Glutamatergic neuron (in vitro differentiated cells): ENCODE measurements at regions not wholly inside any gene's neighbourhood (a gene's known extent, or its start where the extent isn't known, plus 50 kb on each side); places are given as distances from the start of the nearest gene placed in this dataset.
A peak's percentile ranks its signal among the peaks of the same experiment; 100 is the strongest.
"Not testable (repeated sequence)": the region's sequence is repeated elsewhere in the genome, so short reads cannot be mapped to it uniquely, and the experiment has no call there.

Experiments
- DNase-seq: peaks from one replicate; pipeline ENCODE4 v3.0.0; 2022
- H3K27ac Mint-ChIP-seq: one replicate; pipeline ENCODE4 v1.8.0; 2020; ENCODE audit warnings: mild to moderate bottlenecking, mixed read lengths, inconsistent platforms; ENCODE audit not compliant: unreplicated experiment
- H3K27me3 Mint-ChIP-seq: one replicate; pipeline ENCODE4 v1.8.0; 2020; ENCODE audit warnings: mild to moderate bottlenecking, moderate library complexity, mixed read lengths, inconsistent platforms; ENCODE audit not compliant: unreplicated experiment
- H3K36me3 Mint-ChIP-seq: one replicate; pipeline ENCODE4 v1.8.0; 2020; ENCODE audit warnings: mild to moderate bottlenecking, mixed read lengths, inconsistent platforms; ENCODE audit not compliant: unreplicated experiment
- H3K4me1 Mint-ChIP-seq: one replicate; pipeline ENCODE4 v1.8.0; 2020; ENCODE audit warnings: mild to moderate bottlenecking, low read depth, mixed read lengths, inconsistent platforms; ENCODE audit not compliant: unreplicated experiment
- H3K4me3 Mint-ChIP-seq: one replicate; pipeline ENCODE4 v1.8.0; 2020; ENCODE audit warnings: mild to moderate bottlenecking, mixed read lengths, inconsistent platforms; ENCODE audit not compliant: unreplicated experiment
- H3K9me3 Mint-ChIP-seq: one replicate; pipeline ENCODE4 v1.8.0; 2020; ENCODE audit warnings: mild to moderate bottlenecking, moderate library complexity, mixed read lengths, inconsistent platforms; ENCODE audit not compliant: unreplicated experiment

GRCh38 chr16:29173371-29174305, 188.8 kb downstream of the LAT start:
- peaks cover 32% of the 10 kb centered on the region for H3K9me3 Mint-ChIP-seq
- not testable (repeated sequence) for H3K4me3 Mint-ChIP-seq, DNase-seq, H3K27ac Mint-ChIP-seq
- peaks cover 19% of the 10 kb centered on the region for H3K36me3 Mint-ChIP-seq
- H3K4me1 Mint-ChIP-seq, result peaks cover 34% of the 10 kb centered on the region
- H3K27me3 Mint-ChIP-seq, result peaks cover 33% of the 10 kb centered on the region

GRCh38 chr16:29172098-29172724, 187.4 kb downstream of the LAT start:
- Mint-ChIP-seq H3K27me3 (peaks cover 25% of the 10 kb centered on the region), H3K36me3 (peaks cover 19% of the 10 kb centered on the region), H3K4me1 (peaks cover 22% of the 10 kb centered on the region), H3K9me3 (peaks cover 22% of the 10 kb centered on the region)
- not testable (repeated sequence) for H3K4me3 Mint-ChIP-seq, DNase-seq, H3K27ac Mint-ChIP-seq

GRCh38 chr16:29171296-29171695, 186.4 kb downstream of the LAT start:
- peak overlapping the region; percentile 99 for H3K27ac Mint-ChIP-seq
- not testable (repeated sequence) for DNase-seq
- H3K4me3 Mint-ChIP-seq, result peak overlapping the region; percentile 75
- H3K9me3 Mint-ChIP-seq, result peaks cover 22% of the 10 kb centered on the region
- H3K27me3 Mint-ChIP-seq, result peaks cover 24% of the 10 kb centered on the region
- peaks cover 19% of the 10 kb centered on the region for H3K36me3 Mint-ChIP-seq
- peaks cover 21% of the 10 kb centered on the region for H3K4me1 Mint-ChIP-seq

- Mint-ChIP-seq H3K9me3 (peaks cover 20% of the 10 kb centered on the region), H3K27me3 (peaks cover 24% of the 10 kb centered on the region), H3K4me1 (peaks cover 18% of the 10 kb centered on the region), H3K27ac (peak overlapping the region; percentile 99), H3K4me3 (peak overlapping the region; percentile 75), H3K36me3 (peaks cover 19% of the 10 kb centered on the region)
- peak; percentile 55 for DNase-seq
These were observed 185.7 kb downstream of the LAT start for GRCh38 chr16:29170393-29171119.

- DNase-seq, H3K4me3 Mint-ChIP-seq: not testable (repeated sequence)
These were observed 184.6 kb downstream of the LAT start for GRCh38 chr16:29169295-29169994.

GRCh38 chr16:29168515-29169259, 183.8 kb downstream of the LAT start:
- peaks cover 18% of the 10 kb centered on the region for H3K9me3 Mint-ChIP-seq
- DNase-seq, H3K27ac Mint-ChIP-seq, H3K4me3 Mint-ChIP-seq: not testable (repeated sequence)
- H3K27me3 Mint-ChIP-seq, result peaks cover 21% of the 10 kb centered on the region
- peaks cover 15% of the 10 kb centered on the region for H3K36me3 Mint-ChIP-seq
- peaks cover 13% of the 10 kb centered on the region for H3K4me1 Mint-ChIP-seq

More at GRCh38 chr16:29169295-29169994, 184.6 kb downstream of the LAT start:
- Mint-ChIP-seq H3K27me3 (peaks cover 23% of the 10 kb centered on the region), H3K9me3 (peaks cover 18% of the 10 kb centered on the region), H3K27ac (peak overlapping the region; percentile 99), H3K4me1 (peaks cover 13% of the 10 kb centered on the region), H3K36me3 (peaks cover 19% of the 10 kb centered on the region)

GRCh38 chr16:29164442-29165089, 179.7 kb downstream of the LAT start:
- not testable (repeated sequence) for DNase-seq, H3K36me3 Mint-ChIP-seq, H3K4me1 Mint-ChIP-seq, H3K9me3 Mint-ChIP-seq, H3K4me3 Mint-ChIP-seq, H3K27me3 Mint-ChIP-seq, H3K27ac Mint-ChIP-seq

GRCh38 chr16:29160171-29160570, 175.3 kb downstream of the LAT start:
- H3K36me3 Mint-ChIP-seq, H3K27ac Mint-ChIP-seq, H3K4me3 Mint-ChIP-seq, H3K9me3 Mint-ChIP-seq, DNase-seq, H3K27me3 Mint-ChIP-seq: not testable (repeated sequence)
- peaks cover 11% of the 10 kb centered on the region for H3K4me1 Mint-ChIP-seq

- H3K36me3 Mint-ChIP-seq, H3K27ac Mint-ChIP-seq, DNase-seq, H3K4me3 Mint-ChIP-seq, H3K9me3 Mint-ChIP-seq, H3K27me3 Mint-ChIP-seq: not testable (repeated sequence)
- peaks cover 11% of the 10 kb centered on the region for H3K4me1 Mint-ChIP-seq
These were observed 174.8 kb downstream of the LAT start for GRCh38 chr16:29159603-29160002.
